Upper lobe of left lung (tissue), 4 donors: ENCODE measurements at regions not wholly inside any gene's neighbourhood (a gene's known extent, or its start where the extent isn't known, plus 50 kb on each side); places are given as distances from the start of the nearest gene placed in this dataset.

Experiments used
- EP300 ChIP-seq, 4 donors: sonication (generic); formaldehyde crosslinking; IDR thresholded peaks; one replicate each; pipeline ENCODE4 v1.5.1; 2017; ENCODE audit warnings: antibody characterized with exemption in 4 of 4, control low read depth in 2 of 4
- POLR2A ChIP-seq, 4 donors: fragments of 450-650 bp; IDR thresholded peaks; one replicate each; pipeline ENCODE4 v1.5.1; 2016 to 2017; ENCODE audit warnings: antibody characterized with exemption in 4 of 4, mild to moderate bottlenecking in 2 of 4
- POLR2AphosphoS5 ChIP-seq, 2 donors: sonication (generic); formaldehyde crosslinking; IDR thresholded peaks; one replicate each; pipeline ENCODE4 v1.5.1; 2017; ENCODE audit warnings: antibody characterized with exemption in 2 of 2
- TF ChIP-seq, protein P1 (sequence below), 6 experiments: fragments of 450-650 bp in 4 of 6; fragments of 200-600 bp in 2 of 6; sonication (generic) in 2 of 6; IDR thresholded peaks; one replicate each; pipeline ENCODE4 v1.5.1; 2016 to 2019; ENCODE audit warnings: antibody characterized with exemption in 6 of 6

- TF ChIP-seq POLR2AphosphoS5 (IDR thresholded peaks at IDR 0.05) (no peak), POLR2A (IDR thresholded peaks at IDR 0.05) (no peak), EP300 (IDR thresholded peaks at IDR 0.05) (no peak)
- TF ChIP-seq, protein P1, sequence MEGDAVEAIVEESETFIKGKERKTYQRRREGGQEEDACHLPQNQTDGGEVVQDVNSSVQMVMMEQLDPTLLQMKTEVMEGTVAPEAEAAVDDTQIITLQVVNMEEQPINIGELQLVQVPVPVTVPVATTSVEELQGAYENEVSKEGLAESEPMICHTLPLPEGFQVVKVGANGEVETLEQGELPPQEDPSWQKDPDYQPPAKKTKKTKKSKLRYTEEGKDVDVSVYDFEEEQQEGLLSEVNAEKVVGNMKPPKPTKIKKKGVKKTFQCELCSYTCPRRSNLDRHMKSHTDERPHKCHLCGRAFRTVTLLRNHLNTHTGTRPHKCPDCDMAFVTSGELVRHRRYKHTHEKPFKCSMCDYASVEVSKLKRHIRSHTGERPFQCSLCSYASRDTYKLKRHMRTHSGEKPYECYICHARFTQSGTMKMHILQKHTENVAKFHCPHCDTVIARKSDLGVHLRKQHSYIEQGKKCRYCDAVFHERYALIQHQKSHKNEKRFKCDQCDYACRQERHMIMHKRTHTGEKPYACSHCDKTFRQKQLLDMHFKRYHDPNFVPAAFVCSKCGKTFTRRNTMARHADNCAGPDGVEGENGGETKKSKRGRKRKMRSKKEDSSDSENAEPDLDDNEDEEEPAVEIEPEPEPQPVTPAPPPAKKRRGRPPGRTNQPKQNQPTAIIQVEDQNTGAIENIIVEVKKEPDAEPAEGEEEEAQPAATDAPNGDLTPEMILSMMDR (IDR thresholded peaks at IDR 0.05): no peak
These were observed 84.9 kb upstream of the MRPS9 start for GRCh38 chr2:104952976-104953375.
